Ramos (cell line): ENCODE measurements at regions not wholly inside any gene's neighbourhood (a gene's known extent, or its start where the extent isn't known, plus 50 kb on each side); places are given as distances from the start of the nearest gene placed in this dataset.
"Not testable (repeated sequence)": the region's sequence is repeated elsewhere in the genome, so short reads cannot be mapped to it uniquely, and the experiment has no call there.

Experiments used
- in situ Hi-C: fragments of 300-500 bp; cut with MboI; formaldehyde crosslinking; loops from one replicate; pipeline ENCODE4 v1.14.3; 2022; ENCODE audit warnings: low sequenced_read_pairs; ENCODE audit not compliant: unreplicated experiment

- in situ Hi-C loops: no loop called here
Measured at GRCh38 chr13:44643256-44643655, 67.1 kb upstream of the TSC22D1 start.

GRCh38 chr13:44637581-44637980 lies 61.5 kb upstream of the TSC22D1 start:
- in situ Hi-C loops: no loop called here

- in situ Hi-C loops: no loop called here
Measured at GRCh38 chr13:44629465-44630183, 53.5 kb upstream of the TSC22D1 start.

- in situ Hi-C loops: not testable (repeated sequence)
Measured at GRCh38 chr13:44628826-44629225, 52.7 kb upstream of the TSC22D1 start.

- in situ Hi-C loops: no loop called here
Measured at GRCh38 chr13:44627441-44627840, 51.3 kb upstream of the TSC22D1 start.

- in situ Hi-C loops: no loop called here
Measured at GRCh38 chr13:44626176-44626575, 50.0 kb upstream of the TSC22D1 start.
